HCEC 1CT (cell line): ENCODE measurements at regions not wholly inside any gene's neighbourhood (a gene's known extent, or its start where the extent isn't known, plus 50 kb on each side); places are given as distances from the start of the nearest gene placed in this dataset.

Experiments used
- DNase-seq: peaks from one replicate; pipeline ENCODE4 v3.0.0-alpha.2; 2017

GRCh38 chr2:173651891-173652290, 297.2 kb downstream of the CDCA7 start:
- DNase-seq = no peak

- peak; percentile 87 for DNase-seq
Measured at GRCh38 chr2:173652311-173652710, 297.6 kb downstream of the CDCA7 start.

- DNase-seq = peak; percentile 94
Measured at GRCh38 chr2:173652767-173653431, 298.2 kb downstream of the CDCA7 start.

GRCh38 chr2:173653432-173653805, 298.7 kb downstream of the CDCA7 start:
- no peak for DNase-seq

GRCh38 chr2:173654161-173654895, 299.7 kb downstream of the CDCA7 start:
- no peak for DNase-seq

- no peak for DNase-seq
Measured at GRCh38 chr2:173654896-173655265, 300.2 kb downstream of the CDCA7 start.

- no peak for DNase-seq
Measured at GRCh38 chr2:173656086-173656485, 301.4 kb downstream of the CDCA7 start.

GRCh38 chr2:173657996-173658717, 303.5 kb downstream of the CDCA7 start:
- peak; percentile 92 for DNase-seq

GRCh38 chr2:173658946-173659371, 304.3 kb downstream of the CDCA7 start:
- DNase-seq = peak; percentile 58

GRCh38 chr2:173659509-173659908, 304.8 kb downstream of the CDCA7 start:
- DNase-seq = no peak

- no peak for DNase-seq
Measured at GRCh38 chr2:173661586-173661985, 303.6 kb downstream of the SP3 start.

GRCh38 chr2:173663353-173663752, 301.8 kb downstream of the SP3 start:
- DNase-seq = no peak

GRCh38 chr2:173663835-173664512, 301.2 kb downstream of the SP3 start:
- no peak for DNase-seq

GRCh38 chr2:173664513-173664910, 300.7 kb downstream of the SP3 start:
- no peak for DNase-seq

- no peak for DNase-seq
Measured at GRCh38 chr2:173666171-173666888, 298.8 kb downstream of the SP3 start.

GRCh38 chr2:173667014-173667413, 298.2 kb downstream of the SP3 start:
- no peak for DNase-seq

- DNase-seq = peak; percentile 43
Measured at GRCh38 chr2:173667415-173667814, 297.8 kb downstream of the SP3 start.

- no peak for DNase-seq
Measured at GRCh38 chr2:173669271-173669853, 295.8 kb downstream of the SP3 start.

- DNase-seq = no peak
Measured at GRCh38 chr2:173669888-173670287, 295.3 kb downstream of the SP3 start.

GRCh38 chr2:173672573-173673340, 292.4 kb downstream of the SP3 start:
- DNase-seq = no peak

- no peak for DNase-seq
Measured at GRCh38 chr2:173673640-173674039, 291.5 kb downstream of the SP3 start.
